Cerebellar cortex (tissue), 1 donor: ENCODE measurements at regions not wholly inside any gene's neighbourhood (a gene's known extent, or its start where the extent isn't known, plus 50 kb on each side); places are given as distances from the start of the nearest gene placed in this dataset.
"Not testable (repeated sequence)": the region's sequence is repeated elsewhere in the genome, so short reads cannot be mapped to it uniquely, and the experiment has no call there.

ENCODE experiments used
- DNase-seq: peaks from one replicate; pipeline ENCODE4 v3.0.0-alpha.2; 2015; ENCODE audit warnings: low spot score

DNA sequence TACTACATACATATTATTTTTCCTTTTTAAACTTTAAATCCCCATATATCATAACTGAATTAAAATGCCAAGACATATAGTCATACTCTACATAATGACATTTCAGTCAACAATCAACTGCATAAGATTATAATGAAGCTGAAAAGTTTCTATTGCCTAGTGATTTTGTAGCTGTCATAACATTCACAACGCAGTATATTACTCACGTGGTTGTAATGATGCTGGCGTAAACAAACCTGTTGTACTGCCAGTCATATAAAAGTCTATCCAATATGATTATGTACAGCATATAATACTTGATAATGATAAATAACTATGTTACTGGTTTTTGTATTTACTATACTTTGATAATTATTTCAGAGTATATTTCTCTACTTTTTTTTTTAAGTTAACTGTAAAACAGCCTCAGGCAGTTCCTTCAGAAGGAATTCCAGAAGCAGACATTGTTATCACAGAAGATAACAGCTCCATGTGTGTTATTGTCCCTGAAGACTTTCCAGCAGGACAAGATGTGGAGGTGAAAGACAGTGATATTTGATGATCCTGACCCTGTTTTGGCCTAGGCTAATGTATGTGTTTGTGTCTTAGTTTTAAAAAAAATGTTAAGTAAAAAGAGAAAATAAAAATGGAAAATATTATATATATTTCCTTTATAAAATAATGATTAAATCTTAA, 443.4 kb upstream of the UBE2E2 start:
- DNase-seq, result no peak

- DNase-seq, result no peak
These were observed 437.4 kb upstream of the UBE2E2 start for GRCh38 chr3:22765679-22766078.

DNA sequence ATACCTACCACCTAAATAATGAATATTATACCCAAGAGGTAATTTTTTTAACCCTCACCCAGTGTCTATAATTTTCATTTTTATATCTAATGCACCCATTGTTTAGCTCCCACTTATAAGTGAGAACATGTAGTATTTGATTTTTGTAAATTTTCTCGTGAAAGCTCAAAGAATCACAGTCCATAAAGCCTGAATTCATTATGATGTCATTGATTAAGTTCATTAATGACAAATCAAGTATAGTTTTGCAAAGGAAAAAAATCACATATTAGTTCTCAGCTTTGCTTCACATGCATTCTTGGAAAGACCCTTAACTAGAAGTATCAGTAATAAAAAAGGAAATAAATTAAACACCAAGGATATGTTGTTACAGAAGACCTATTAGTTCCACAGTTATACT, 425.3 kb upstream of the UBE2E2 start:
- no peak for DNase-seq

- DNase-seq, result no peak
These were observed 423.4 kb upstream of the UBE2E2 start for GRCh38 chr3:22779737-22780136.

DNA sequence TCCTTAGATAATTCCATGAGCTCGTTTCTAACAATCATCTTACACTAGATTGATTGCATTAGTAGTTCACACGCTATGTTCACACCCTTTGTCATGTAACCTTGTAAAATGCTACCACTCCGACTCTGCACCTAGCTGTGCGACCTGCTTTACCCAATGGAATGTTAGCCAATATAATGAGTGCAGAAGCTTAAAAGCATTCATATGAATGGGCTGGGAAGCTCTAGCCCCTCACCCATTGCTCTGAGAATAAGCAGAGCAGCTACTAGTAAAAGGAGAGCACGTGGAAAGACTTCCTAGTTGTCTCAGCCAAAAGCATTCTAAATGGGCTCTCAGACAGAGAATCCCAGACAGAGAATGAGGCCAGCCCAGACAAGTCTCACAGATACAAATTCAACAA, 410.6 kb upstream of the UBE2E2 start:
- no peak for DNase-seq

- no peak for DNase-seq
These were observed 407.2 kb upstream of the UBE2E2 start for GRCh38 chr3:22795917-22796316.

DNA sequence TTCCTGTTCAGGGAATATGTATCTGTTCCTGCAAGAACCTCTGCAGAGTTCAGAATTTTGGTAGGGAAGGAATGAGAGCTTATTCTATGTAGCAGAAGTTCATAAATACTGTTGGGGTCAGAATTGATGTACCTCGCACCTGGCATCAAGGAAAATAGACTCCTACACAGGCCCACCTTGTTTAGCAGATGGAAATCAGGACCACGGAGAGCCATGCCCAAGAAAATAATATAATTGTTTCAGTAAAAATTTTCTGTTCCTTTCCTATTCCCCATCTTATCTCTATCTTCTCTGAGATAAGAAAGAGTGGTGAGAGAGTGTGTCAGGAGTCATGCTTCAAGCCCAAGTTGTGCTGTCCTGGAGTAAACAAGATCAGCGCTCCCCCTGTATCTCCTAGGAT, 404.7 kb upstream of the UBE2E2 start:
- DNase-seq, result no peak

GRCh38 chr3:22819209-22819608, 383.9 kb upstream of the UBE2E2 start:
- DNase-seq, result no peak

DNA sequence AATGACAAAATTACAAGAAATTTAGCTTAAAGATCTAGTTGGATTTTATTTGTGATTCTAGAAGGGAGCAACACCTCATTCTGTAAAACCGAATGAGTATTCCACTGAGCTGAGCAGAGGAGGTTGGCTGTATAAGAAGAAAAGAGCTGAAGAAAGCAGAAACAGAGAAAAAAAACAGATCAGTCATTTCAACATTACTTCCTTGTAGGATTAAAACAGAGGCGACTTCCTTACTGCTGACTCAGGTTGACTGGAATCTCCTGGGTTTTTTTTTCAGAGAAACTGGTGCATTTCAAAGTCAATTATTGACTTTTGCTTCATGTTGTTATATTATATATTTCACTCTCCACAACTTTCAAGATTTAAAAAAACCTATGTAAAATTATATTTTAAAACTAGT, 368.1 kb upstream of the UBE2E2 start:
- DNase-seq, result no peak

- DNase-seq, result no peak
These were observed 367.0 kb upstream of the UBE2E2 start for GRCh38 chr3:22836131-22836530.

DNA sequence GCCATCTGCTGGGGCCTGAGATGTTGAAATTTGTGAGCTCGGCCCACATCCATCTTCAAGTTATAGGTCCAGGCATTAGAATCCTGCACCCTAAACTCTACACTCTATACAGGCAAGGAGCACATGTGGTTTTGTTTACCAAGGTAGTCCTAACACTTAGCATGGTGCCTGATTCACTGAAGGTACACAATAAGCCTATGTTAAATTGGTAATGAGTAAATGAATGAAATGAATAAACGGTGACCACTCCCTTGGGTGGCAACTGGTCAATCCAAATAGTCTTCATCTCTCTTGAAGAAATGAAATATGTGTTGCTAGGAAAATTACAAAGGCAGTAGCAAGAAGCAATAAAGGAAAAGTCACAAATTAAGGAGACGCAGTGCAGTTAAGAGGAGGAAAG, 359.3 kb upstream of the UBE2E2 start:
- DNase-seq, result no peak

DNA sequence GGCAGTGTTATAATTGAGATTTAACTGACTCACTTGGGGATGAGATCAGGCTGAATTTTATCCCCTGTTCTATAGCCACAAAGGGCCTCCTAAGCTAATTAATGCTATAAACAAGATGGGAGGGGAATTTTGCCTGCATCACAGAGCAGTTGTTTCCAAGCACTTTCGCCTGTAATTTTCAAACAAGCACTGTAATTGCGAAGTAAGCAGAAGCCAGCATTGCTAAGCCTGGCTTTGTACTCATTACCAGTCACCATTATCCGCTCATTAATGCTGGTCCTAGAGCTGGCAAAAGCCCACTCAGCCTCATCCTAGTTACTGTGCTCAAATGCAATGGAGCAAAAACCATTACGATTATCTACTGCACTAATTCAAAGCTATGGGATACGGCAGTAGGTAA, 356.6 kb upstream of the UBE2E2 start:
- DNase-seq, result no peak

- not testable (repeated sequence) for DNase-seq
These were observed 353.5 kb upstream of the UBE2E2 start for GRCh38 chr3:22849583-22849982.

DNA sequence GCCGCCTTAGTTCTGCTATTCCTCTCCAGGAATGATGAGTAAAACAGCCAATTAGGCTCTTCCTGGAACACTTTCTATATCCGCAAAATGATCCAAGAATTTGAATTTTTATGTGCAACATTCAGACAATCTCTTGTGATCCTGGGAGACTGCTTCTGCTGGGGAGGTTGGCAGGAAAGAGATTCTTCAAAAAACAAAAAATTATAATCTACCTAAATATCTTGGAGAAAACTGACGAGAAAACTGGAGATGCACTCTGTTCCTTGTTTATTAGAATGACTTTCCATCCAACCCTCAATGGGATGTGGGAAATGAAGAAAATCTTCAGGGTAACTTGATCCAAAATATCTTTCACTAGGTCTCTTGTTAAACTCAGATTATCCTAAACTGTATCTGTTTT, 346.3 kb upstream of the UBE2E2 start:
- no peak for DNase-seq

DNA sequence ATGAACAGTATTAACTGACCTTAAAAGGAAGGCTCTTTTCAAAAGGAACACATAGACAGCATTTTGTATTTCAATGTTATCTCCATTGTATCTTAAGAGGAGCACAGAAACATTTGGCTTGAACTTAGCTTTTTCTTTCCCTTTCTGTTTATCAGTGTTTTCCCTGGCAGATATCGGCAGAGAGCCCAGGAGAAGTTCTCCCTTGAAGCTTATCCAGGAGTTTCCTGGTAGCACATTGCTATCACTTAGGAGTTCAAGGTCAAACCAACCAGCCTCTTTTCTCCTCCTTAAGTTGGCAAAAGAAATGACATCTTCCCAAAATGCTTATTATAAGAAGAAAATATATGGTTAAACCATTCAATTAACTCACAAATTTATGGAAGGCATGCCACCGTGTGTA, 344.6 kb upstream of the UBE2E2 start:
- DNase-seq, result peak; percentile 27

- DNase-seq, result no peak
These were observed 343.5 kb upstream of the UBE2E2 start for GRCh38 chr3:22859618-22860017.

DNA sequence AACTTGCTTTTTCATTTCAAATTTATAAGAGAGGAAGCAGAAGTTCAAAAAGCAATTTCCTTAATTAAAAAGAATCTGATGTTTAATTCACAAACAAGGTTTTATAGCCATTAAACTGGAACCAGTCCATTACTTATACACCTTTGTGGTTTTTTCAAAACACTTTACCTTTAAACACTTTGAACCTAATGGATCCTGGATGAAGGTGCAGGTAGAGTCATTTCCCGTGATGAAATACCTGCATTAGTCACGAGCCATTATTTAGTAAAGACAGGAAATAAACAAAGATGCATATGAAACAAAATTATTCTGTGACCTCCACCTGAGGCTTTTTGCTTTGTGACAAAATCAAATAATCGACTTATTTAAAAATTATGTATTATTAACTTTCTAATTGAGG, 341.7 kb upstream of the UBE2E2 start:
- DNase-seq, result no peak

GRCh38 chr3:22862111-22862510, 341.0 kb upstream of the UBE2E2 start:
- DNase-seq, result no peak

GRCh38 chr3:22882834-22883233, 320.3 kb upstream of the UBE2E2 start:
- DNase-seq, result not testable (repeated sequence)

DNA sequence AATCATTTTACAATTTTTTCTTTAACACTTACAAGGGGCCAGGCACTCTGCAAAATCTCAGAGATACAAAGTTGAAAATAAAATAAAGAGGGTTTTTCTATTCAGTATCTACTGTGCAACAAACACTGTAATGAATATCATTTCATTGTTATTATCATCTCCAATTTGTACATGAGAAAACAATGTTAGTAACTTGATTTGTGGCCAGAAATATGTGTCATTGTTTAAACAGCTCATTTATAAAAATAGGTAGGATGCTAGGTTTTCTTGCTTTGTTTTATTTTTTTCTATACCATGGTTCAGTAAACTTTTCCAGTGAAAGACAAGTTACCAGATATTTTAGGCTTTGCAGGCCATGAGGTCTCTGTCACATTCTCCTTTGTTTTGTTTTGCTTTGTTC, 318.1 kb upstream of the UBE2E2 start:
- no peak for DNase-seq

DNA sequence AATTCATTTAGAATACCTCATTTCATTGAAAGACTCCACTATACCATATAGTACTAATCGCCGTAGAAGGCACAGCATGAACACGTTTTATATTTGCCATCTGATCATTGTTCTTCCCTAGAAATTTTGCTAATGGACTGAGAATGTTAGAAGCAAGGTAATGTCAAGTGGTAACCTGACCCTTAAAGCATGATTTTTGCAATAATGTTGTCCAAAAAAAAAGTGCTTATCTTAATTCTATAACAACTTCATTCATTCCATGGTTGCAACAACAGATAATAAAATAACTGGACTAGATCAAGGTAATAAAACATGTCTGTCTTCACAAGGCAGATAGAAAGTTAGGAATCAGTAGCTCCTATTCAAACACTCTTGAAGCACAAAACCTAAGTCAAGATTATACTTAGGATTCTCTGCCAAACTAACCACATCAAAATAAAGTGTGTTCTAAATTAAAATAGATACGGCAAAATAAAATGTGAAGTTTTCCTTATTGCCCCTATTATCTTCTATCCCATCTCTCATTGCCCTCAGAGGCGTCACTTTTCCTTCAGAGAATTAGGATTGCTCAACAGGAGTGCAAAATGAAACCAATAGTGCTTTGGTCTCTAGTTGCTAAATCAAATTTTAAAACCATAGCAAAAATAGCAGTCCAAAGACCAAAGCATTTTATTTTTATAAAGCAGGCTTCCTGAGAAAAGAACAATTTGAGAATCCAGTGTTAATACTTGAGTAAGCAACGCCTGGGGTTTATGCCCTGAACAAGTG, 317.4 kb upstream of the UBE2E2 start:
- DNase-seq, result no peak

- DNase-seq, result peak; percentile 97
These were observed 316.6 kb upstream of the UBE2E2 start for GRCh38 chr3:22886439-22887068.

DNA sequence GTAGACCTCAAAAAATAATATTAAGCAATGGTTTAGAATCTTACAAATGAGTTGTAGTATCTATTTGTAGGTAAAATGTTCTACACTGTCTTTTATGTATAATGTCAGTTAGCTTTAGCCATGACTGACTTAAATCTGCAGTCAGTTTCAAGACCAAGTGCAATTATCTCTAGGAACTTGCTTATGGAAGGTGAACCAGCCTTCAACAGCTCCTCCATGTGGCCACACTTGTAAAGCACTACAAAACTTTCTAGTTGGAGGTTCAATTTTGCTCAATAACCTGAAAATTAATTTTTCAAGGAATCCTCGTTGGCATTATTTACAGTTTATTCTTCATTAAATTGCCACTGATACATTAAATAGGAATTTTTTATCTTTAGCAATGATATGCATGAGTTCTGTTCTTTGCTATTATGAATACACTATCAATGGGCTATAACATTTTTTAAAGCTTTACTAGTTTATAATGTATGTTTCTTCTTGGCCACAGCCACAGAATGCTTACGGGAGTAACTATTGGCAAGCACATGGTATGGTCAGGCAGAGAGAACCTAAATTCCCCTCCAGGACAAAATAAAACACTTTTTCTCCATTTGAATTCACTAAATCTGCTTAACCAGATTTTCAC, 315.3 kb upstream of the UBE2E2 start:
- DNase-seq, result peak; percentile 60
